Right lung (tissue), 2 donors: ENCODE measurements at regions not wholly inside any gene's neighbourhood (a gene's known extent, or its start where the extent isn't known, plus 50 kb on each side); places are given as distances from the start of the nearest gene placed in this dataset.
"Not testable (repeated sequence)": the region's sequence is repeated elsewhere in the genome, so short reads cannot be mapped to it uniquely, and the experiment has no call there.

Source experiments
- DNase-seq, 2 donors: peaks; one replicate each; pipeline ENCODE4 v3.0.0-alpha.2; 2013

- not testable (repeated sequence) for DNase-seq
These were observed 106.1 kb downstream of the CHD1L start for GRCh38 chr1:147348592-147348991.

- no peak for DNase-seq
These were observed 107.0 kb downstream of the CHD1L start for GRCh38 chr1:147349533-147349932.

GRCh38 chr1:147351140-147351835 is 108.8 kb downstream of the CHD1L start:
- no peak for DNase-seq

- DNase-seq: no peak
These were observed 135.1 kb downstream of the CHD1L start for GRCh38 chr1:147377263-147378246.

- no peak for DNase-seq
These were observed 137.4 kb downstream of the CHD1L start for GRCh38 chr1:147379889-147380288.

- no peak for DNase-seq
These were observed 142.3 kb downstream of the CHD1L start for GRCh38 chr1:147384804-147385203.

GRCh38 chr1:147388969-147389368 is 146.5 kb downstream of the CHD1L start:
- DNase-seq: no peak

- DNase-seq: peak; percentile 5 to 12
These were observed 147.2 kb downstream of the CHD1L start for GRCh38 chr1:147389532-147390184.

- no peak for DNase-seq
These were observed 147.7 kb downstream of the CHD1L start for GRCh38 chr1:147390185-147390542.

GRCh38 chr1:147391114-147391513 is 148.6 kb downstream of the CHD1L start:
- no peak for DNase-seq

GRCh38 chr1:147402326-147403045 is 138.8 kb upstream of the BCL9 start:
- not testable (repeated sequence) for DNase-seq

- not testable (repeated sequence) for DNase-seq
These were observed 137.0 kb upstream of the BCL9 start for GRCh38 chr1:147404344-147404743.

- DNase-seq: no peak
These were observed 131.4 kb upstream of the BCL9 start for GRCh38 chr1:147409886-147410285.

- no peak for DNase-seq
These were observed 128.1 kb upstream of the BCL9 start for GRCh38 chr1:147413110-147413605.

- DNase-seq: no peak
These were observed 126.7 kb upstream of the BCL9 start for GRCh38 chr1:147414505-147415163.

- no peak for DNase-seq
These were observed 124.3 kb upstream of the BCL9 start for GRCh38 chr1:147417024-147417423.

- DNase-seq: peak in 1 of 2 donors; percentile 6
These were observed 118.0 kb upstream of the BCL9 start for GRCh38 chr1:147423100-147423827.

GRCh38 chr1:147434921-147435320 is 106.4 kb upstream of the BCL9 start:
- no peak for DNase-seq

- no peak for DNase-seq
These were observed 96.9 kb upstream of the BCL9 start for GRCh38 chr1:147444381-147444780.

- DNase-seq: no peak
These were observed 89.7 kb upstream of the BCL9 start for GRCh38 chr1:147451628-147452027.
